ENCODE measurements at regions not wholly inside any gene's neighbourhood (a gene's known extent, or its start where the extent isn't known, plus 50 kb on each side); places are given as distances from the start of the nearest gene placed in this dataset.

GRCh38 chr11:15897211-15897960 lies 459.0 kb downstream of the SOX6 start:
- Histone ChIP-seq H3K4me1 (ENCODE audit: insufficient read depth, low read length) (peaks cover 11% of the 10 kb centered on the region), H4K20me1 (ENCODE audit: insufficient read depth, low read length) (no peaks in the 10 kb centered on the region), H3K27ac (ENCODE audit: extremely low read length, insufficient read depth, low read length) (no peak overlapping the region), H3K79me2 (ENCODE audit: insufficient read depth, low read length) (no peaks in the 10 kb centered on the region), H3K4me3 (replicated peaks in 1 of 3; ENCODE audit: insufficient read depth in 1 of 3, low read depth in 2 of 3, low read length in 3 of 3) (no peak overlapping the region), H3K36me3 (replicated peaks in 1 of 2; ENCODE audit: control insufficient read depth in 1 of 2, insufficient read depth in 2 of 2, low read length in 2 of 2) (no peaks in the 10 kb centered on the region), H3K9me3 (ENCODE audit: low read length) (no peaks in the 10 kb centered on the region), H3K27me3 (ENCODE audit: control insufficient read depth in 1 of 2, insufficient read depth in 2 of 2, low read length in 2 of 2) (peaks cover 0 to 12% of the 10 kb centered on the region in 2 experiments; a peak in 2 of 5 replicates), H3K9ac (ENCODE audit: insufficient read depth, low read depth, low read length) (no peak overlapping the region), H3K4me2 (ENCODE audit: low read depth, low read length) (no peak overlapping the region), H2AFZ (ENCODE audit: low read length) (no peak overlapping the region)
- ChIA-PET POLR2A (no interaction called here), CTCF (ENCODE audit: low intra/inter-chr PET ratio, low total read pairs) (no interaction called here)
- FAIRE-seq: no peak
- no peak for ATAC-seq
- intact Hi-C loops (cut with micrococcal nuclease; ENCODE audit: unreplicated experiment): no loop called here
- in situ Hi-C loops (cut with HindIII; ENCODE audit: extremely low pct_ligation_motif_present, low pct_unique_long_range_greater_than_20kb): loop anchor here (25.0 kb wide), 1 partner anchor 110 kb away; no protein-coding TSS in a partner anchor
- BruUV-seq (replicated peaks): no TSS peak
- no peak for TF ChIP-seq MEF2D (CRISPR knock-in tag; IDR thresholded peaks at IDR 0.05)
- no peak for TF ChIP-seq CBX1 (IDR thresholded peaks at IDR 0.05; ENCODE audit: low read depth)
- no peak for TF ChIP-seq CAMTA2 (CRISPR knock-in tag; IDR thresholded peaks at IDR 0.05; ENCODE audit: borderline replicate concordance)
- no peak for TF ChIP-seq MATR3 (CRISPR knock-in tag; IDR thresholded peaks at IDR 0.05)
- TF ChIP-seq PAWR (CRISPR knock-in tag; IDR thresholded peaks at IDR 0.05; ENCODE audit: borderline replicate concordance): no peak
- TF ChIP-seq HHEX (CRISPR knock-in tag; IDR thresholded peaks at IDR 0.05): no peak
- TF ChIP-seq ATF2 (CRISPR knock-in tag; IDR thresholded peaks at IDR 0.05): no peak
- no peak for TF ChIP-seq ZNF124 (CRISPR knock-in tag; IDR thresholded peaks at IDR 0.05)
- 19% methylated on average over 6 of the region's 6 CpGs for WGBS (ENCODE audit: low lambda C conversion rate)
- no peak for DNase-seq (ENCODE audit: low spot score)
